ENCODE measurements at regions not wholly inside any gene's neighbourhood (a gene's known extent, or its start where the extent isn't known, plus 50 kb on each side); places are given as distances from the start of the nearest gene placed in this dataset.
"Not testable (repeated sequence)": the region's sequence is repeated elsewhere in the genome, so short reads cannot be mapped to it uniquely, and the experiment has no call there.

DNA sequence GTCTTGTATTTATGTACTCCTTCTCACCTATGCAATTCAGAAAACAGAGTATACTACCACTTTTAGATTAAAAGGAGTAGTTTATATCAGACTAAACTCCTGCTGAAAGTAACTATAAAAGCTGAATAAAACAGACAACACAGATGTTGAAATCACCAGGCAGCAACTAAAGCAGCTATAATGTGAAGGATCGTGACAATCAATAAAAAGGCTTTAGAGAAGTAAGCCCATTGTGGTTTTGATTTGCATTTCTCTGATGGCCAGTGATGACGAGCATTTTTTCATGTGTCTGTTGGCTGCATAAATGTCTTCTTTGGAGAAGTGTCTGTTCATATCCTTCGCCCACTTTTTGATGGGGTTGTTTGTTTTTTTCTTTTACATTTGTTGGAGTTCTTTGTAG is 152.1 kb upstream of the MB21D2 start:
- not testable (repeated sequence) for TF ChIP-seq ZNF473 (tag by site-specific recombination; IDR thresholded peaks at IDR 0.05); ZNF785 (tag by site-specific recombination; IDR thresholded peaks at IDR 0.05); MZF1 (tag by site-specific recombination; IDR thresholded peaks at IDR 0.05; ENCODE audit: borderline replicate concordance); BCL11A (tag by site-specific recombination; IDR thresholded peaks at IDR 0.05; ENCODE audit: low read depth); ZNF266 (tag by site-specific recombination; IDR thresholded peaks at IDR 0.05; ENCODE audit: low read depth); ZNF114 (tag by site-specific recombination; IDR thresholded peaks at IDR 0.05); ZNF274 (IDR thresholded peaks at IDR 0.05; ENCODE audit: low read length); ZNF274 (tag by site-specific recombination; IDR thresholded peaks at IDR 0.05; ENCODE audit: borderline replicate concordance); GFI1B (tag by site-specific recombination; IDR thresholded peaks at IDR 0.05); ZNF202 (tag by site-specific recombination; IDR thresholded peaks at IDR 0.05; ENCODE audit: borderline replicate concordance)
- TF ChIP-seq, protein P1, sequence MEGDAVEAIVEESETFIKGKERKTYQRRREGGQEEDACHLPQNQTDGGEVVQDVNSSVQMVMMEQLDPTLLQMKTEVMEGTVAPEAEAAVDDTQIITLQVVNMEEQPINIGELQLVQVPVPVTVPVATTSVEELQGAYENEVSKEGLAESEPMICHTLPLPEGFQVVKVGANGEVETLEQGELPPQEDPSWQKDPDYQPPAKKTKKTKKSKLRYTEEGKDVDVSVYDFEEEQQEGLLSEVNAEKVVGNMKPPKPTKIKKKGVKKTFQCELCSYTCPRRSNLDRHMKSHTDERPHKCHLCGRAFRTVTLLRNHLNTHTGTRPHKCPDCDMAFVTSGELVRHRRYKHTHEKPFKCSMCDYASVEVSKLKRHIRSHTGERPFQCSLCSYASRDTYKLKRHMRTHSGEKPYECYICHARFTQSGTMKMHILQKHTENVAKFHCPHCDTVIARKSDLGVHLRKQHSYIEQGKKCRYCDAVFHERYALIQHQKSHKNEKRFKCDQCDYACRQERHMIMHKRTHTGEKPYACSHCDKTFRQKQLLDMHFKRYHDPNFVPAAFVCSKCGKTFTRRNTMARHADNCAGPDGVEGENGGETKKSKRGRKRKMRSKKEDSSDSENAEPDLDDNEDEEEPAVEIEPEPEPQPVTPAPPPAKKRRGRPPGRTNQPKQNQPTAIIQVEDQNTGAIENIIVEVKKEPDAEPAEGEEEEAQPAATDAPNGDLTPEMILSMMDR (tag by site-specific recombination; IDR thresholded peaks at IDR 0.05): not testable (repeated sequence)
- TF ChIP-seq, protein P2, sequence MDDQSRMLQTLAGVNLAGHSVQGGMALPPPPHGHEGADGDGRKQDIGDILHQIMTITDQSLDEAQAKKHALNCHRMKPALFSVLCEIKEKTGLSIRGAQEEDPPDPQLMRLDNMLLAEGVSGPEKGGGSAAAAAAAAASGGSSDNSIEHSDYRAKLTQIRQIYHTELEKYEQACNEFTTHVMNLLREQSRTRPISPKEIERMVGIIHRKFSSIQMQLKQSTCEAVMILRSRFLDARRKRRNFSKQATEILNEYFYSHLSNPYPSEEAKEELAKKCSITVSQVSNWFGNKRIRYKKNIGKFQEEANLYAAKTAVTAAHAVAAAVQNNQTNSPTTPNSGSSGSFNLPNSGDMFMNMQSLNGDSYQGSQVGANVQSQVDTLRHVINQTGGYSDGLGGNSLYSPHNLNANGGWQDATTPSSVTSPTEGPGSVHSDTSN (CRISPR knock-in tag; IDR thresholded peaks at IDR 0.05): not testable (repeated sequence)
- TF ChIP-seq, protein P3, sequence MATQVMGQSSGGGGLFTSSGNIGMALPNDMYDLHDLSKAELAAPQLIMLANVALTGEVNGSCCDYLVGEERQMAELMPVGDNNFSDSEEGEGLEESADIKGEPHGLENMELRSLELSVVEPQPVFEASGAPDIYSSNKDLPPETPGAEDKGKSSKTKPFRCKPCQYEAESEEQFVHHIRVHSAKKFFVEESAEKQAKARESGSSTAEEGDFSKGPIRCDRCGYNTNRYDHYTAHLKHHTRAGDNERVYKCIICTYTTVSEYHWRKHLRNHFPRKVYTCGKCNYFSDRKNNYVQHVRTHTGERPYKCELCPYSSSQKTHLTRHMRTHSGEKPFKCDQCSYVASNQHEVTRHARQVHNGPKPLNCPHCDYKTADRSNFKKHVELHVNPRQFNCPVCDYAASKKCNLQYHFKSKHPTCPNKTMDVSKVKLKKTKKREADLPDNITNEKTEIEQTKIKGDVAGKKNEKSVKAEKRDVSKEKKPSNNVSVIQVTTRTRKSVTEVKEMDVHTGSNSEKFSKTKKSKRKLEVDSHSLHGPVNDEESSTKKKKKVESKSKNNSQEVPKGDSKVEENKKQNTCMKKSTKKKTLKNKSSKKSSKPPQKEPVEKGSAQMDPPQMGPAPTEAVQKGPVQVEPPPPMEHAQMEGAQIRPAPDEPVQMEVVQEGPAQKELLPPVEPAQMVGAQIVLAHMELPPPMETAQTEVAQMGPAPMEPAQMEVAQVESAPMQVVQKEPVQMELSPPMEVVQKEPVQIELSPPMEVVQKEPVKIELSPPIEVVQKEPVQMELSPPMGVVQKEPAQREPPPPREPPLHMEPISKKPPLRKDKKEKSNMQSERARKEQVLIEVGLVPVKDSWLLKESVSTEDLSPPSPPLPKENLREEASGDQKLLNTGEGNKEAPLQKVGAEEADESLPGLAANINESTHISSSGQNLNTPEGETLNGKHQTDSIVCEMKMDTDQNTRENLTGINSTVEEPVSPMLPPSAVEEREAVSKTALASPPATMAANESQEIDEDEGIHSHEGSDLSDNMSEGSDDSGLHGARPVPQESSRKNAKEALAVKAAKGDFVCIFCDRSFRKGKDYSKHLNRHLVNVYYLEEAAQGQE (tag by site-specific recombination; IDR thresholded peaks at IDR 0.05): not testable (repeated sequence)
- TF ChIP-seq, protein P4, sequence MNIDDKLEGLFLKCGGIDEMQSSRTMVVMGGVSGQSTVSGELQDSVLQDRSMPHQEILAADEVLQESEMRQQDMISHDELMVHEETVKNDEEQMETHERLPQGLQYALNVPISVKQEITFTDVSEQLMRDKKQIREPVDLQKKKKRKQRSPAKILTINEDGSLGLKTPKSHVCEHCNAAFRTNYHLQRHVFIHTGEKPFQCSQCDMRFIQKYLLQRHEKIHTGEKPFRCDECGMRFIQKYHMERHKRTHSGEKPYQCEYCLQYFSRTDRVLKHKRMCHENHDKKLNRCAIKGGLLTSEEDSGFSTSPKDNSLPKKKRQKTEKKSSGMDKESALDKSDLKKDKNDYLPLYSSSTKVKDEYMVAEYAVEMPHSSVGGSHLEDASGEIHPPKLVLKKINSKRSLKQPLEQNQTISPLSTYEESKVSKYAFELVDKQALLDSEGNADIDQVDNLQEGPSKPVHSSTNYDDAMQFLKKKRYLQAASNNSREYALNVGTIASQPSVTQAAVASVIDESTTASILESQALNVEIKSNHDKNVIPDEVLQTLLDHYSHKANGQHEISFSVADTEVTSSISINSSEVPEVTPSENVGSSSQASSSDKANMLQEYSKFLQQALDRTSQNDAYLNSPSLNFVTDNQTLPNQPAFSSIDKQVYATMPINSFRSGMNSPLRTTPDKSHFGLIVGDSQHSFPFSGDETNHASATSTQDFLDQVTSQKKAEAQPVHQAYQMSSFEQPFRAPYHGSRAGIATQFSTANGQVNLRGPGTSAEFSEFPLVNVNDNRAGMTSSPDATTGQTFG (tag by site-specific recombination; IDR thresholded peaks at IDR 0.05; ENCODE audit: borderline replicate concordance): not testable (repeated sequence)
